Middle frontal gyrus (tissue), 1 donor: ENCODE measurements at regions not wholly inside any gene's neighbourhood (a gene's known extent, or its start where the extent isn't known, plus 50 kb on each side); places are given as distances from the start of the nearest gene placed in this dataset.
"Not testable (repeated sequence)": the region's sequence is repeated elsewhere in the genome, so short reads cannot be mapped to it uniquely, and the experiment has no call there.

Experiments used
- DNase-seq: peaks from one replicate; pipeline ENCODE4 v3.0.0-alpha.2; 2015; ENCODE audit warnings: low spot score; ENCODE audit errors: extremely low spot score

GRCh38 chr6:15775076-15775634 is 112.3 kb upstream of the DTNBP1 start:
- no peak for DNase-seq

GRCh38 chr6:15773806-15774410 is 111.1 kb upstream of the DTNBP1 start:
- DNase-seq, result no peak

GRCh38 chr6:15770347-15771143 is 107.7 kb upstream of the DTNBP1 start:
- no peak for DNase-seq

GRCh38 chr6:15769511-15770018 is 106.7 kb upstream of the DTNBP1 start:
- DNase-seq, result no peak

GRCh38 chr6:15768999-15769398 is 106.2 kb upstream of the DTNBP1 start:
- no peak for DNase-seq

GRCh38 chr6:15763837-15764236 is 101.0 kb upstream of the DTNBP1 start:
- DNase-seq, result no peak

GRCh38 chr6:15763364-15763763 is 100.5 kb upstream of the DTNBP1 start:
- DNase-seq, result no peak

GRCh38 chr6:15761045-15761502 is 98.2 kb upstream of the DTNBP1 start:
- DNase-seq, result no peak

GRCh38 chr6:15758631-15759215 is 95.9 kb upstream of the DTNBP1 start:
- no peak for DNase-seq

- DNase-seq, result no peak
Measured at GRCh38 chr6:15755526-15755925, 92.7 kb upstream of the DTNBP1 start.

GRCh38 chr6:15754706-15755079 is 91.9 kb upstream of the DTNBP1 start:
- no peak for DNase-seq

- no peak for DNase-seq
Measured at GRCh38 chr6:15754035-15754705, 91.3 kb upstream of the DTNBP1 start.

- no peak for DNase-seq
Measured at GRCh38 chr6:15752820-15753219, 90.0 kb upstream of the DTNBP1 start.

GRCh38 chr6:15751721-15752350 is 89.0 kb upstream of the DTNBP1 start:
- DNase-seq, result no peak

GRCh38 chr6:15748341-15748740 is 85.5 kb upstream of the DTNBP1 start:
- no peak for DNase-seq

GRCh38 chr6:15747354-15747883 is 84.6 kb upstream of the DTNBP1 start:
- no peak for DNase-seq

GRCh38 chr6:15745781-15746180 is 83.0 kb upstream of the DTNBP1 start:
- DNase-seq, result no peak

- DNase-seq, result no peak
Measured at GRCh38 chr6:15744818-15745402, 82.1 kb upstream of the DTNBP1 start.

- not testable (repeated sequence) for DNase-seq
Measured at GRCh38 chr6:15742013-15742412, 79.2 kb upstream of the DTNBP1 start.

- DNase-seq, result no peak
Measured at GRCh38 chr6:15741405-15741804, 78.6 kb upstream of the DTNBP1 start.
